ENCODE measurements at regions not wholly inside any gene's neighbourhood (a gene's known extent, or its start where the extent isn't known, plus 50 kb on each side); places are given as distances from the start of the nearest gene placed in this dataset.

DNA sequence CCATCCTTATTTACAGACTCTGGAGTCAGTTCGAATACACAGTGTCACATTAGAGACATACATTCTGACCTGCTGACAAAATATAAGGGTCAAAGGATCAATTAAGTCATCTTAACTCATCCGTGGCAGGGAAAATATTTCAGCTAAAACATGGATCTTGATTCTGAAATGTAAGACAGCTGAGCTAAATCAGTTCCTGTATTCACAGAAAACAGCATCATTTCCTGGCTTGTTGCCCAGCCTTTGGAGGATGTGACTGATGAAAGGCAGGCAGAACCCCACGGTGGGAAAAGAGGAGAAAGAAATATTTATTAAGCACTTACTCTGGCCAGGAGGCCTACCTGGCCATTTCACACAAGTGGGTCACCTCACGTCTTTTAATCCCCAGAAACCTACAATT, 101.9 kb downstream of the GAS2L3 start:
- peak in 5 of 10 donors; percentile 12 to 39 (median 22) for DNase-seq
- intact Hi-C loops (cut with DNase I), result no loop called here

DNA sequence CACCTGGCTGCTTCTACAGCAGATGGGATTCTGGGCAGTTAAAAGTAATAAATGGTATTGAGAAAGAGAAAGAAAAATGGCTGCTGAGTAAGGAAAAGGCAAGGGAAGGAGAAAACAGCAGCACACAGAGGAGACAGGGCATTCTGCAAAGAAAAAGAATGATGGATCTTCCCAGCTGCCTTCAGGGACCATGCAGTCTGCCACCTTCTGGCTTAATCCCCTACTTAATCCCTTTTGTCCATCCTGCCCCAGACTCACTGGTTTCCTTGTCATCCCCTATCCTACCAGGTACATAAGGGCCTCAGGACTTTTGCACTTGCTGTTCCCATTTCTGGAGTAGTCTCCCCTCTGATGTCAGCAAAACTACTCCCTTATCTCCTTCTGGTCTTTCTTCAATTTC, 107.6 kb downstream of the GAS2L3 start:
- DNase-seq, result no peak
- intact Hi-C loops (cut with DNase I), result no loop called here

GRCh38 chr12:100682178-100682577, 108.7 kb downstream of the GAS2L3 start:
- intact Hi-C loops (cut with DNase I), result no loop called here
- DNase-seq, result no peak

DNA sequence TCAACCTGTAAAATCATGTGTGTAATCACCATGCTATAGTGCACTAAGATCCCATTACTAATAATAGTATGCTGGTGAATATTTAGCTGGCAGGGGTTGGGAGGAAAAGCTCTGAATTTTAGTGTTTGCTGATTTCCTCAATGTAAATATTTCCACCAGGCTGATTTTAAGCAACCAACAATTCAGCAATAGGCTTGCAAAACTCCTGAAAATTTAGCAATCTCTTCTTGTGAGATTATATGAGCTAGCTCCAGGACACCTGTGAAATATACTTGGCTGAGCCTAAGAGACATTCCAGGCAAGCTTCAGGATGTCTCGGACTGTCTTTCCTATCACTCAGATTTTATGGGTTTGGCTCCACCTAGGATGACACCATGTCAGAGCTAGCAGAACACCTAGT, 106.9 kb upstream of the ANO4 start:
- no peak for DNase-seq
- intact Hi-C loops (cut with DNase I), result no loop called here

DNA sequence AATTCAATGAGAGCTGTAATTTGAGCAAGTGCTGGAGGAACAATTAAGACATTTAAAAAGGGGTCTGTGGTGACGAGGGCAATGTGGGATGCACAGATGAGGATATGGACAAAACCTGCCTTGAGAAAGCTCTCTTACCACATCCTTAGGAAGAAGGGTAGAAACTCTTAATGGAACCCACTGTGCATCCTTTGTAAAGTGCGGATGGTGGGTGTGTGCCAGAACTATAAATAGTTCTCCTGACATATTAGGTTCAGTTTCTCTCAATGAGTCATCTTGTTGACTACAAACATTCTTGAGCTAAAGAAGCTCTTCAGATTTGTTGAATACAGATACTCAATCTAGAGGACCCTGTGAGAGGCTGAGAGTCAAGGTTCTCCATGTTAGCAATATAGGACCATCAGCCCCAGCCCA, 106.1 kb upstream of the ANO4 start:
- DNase-seq, result no peak
- intact Hi-C loops (cut with DNase I), result no loop called here

DNA sequence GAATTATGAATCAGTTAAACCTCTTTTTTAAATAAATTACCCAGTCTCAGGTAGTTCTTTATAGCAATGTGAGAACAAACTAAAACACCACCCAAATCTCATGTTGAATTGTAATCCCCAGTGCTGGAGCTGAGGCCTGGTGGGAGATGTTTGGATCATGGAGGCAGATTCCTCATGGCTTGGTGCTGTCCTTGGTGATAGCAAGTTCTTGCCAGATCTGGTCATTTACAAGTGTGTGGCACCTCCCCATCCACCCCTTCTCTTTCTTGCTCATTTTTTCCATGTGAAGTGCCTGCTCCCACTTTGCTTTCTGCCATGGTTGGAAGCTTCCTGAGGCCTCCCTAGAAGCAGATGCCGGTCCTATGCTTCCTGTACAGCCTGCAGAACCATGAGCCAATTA, 102.1 kb upstream of the ANO4 start:
- intact Hi-C loops (cut with DNase I), result no loop called here

GRCh38 chr12:100698518-100698917, 96.1 kb upstream of the ANO4 start:
- DNase-seq, result no peak
- intact Hi-C loops (cut with DNase I), result no loop called here

More for the DNA sequence above, 102.1 kb upstream of the ANO4 start:
- DNase-seq, result no peak

DNA sequence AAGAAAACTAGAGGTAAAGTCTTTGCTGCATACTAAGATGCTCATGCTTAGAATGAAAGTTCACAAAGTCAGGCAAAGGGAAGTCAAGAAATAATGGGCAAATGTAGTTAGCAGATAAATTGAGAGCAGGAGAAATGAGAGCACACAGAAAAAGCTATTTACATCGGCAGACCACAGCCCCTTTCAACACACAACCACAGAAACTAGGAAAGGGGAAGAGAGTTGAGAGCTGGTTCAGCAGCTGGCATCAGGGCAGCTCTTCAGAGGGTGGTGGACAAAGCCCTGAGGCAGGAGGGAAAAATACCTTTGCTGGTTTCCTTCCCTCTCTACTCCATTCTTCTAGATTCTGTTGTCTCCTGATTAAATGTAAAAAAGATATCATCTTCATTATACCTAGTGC, 95.4 kb upstream of the ANO4 start:
- DNase-seq, result no peak

GRCh38 chr12:100703337-100703736, 91.2 kb upstream of the ANO4 start:
- DNase-seq, result no peak
- intact Hi-C loops (cut with DNase I), result no loop called here

More for the DNA sequence above, 95.4 kb upstream of the ANO4 start:
- intact Hi-C loops (cut with DNase I), result no loop called here

GRCh38 chr12:100703868-100704267, 90.7 kb upstream of the ANO4 start:
- DNase-seq, result no peak
- intact Hi-C loops (cut with DNase I), result no loop called here

DNA sequence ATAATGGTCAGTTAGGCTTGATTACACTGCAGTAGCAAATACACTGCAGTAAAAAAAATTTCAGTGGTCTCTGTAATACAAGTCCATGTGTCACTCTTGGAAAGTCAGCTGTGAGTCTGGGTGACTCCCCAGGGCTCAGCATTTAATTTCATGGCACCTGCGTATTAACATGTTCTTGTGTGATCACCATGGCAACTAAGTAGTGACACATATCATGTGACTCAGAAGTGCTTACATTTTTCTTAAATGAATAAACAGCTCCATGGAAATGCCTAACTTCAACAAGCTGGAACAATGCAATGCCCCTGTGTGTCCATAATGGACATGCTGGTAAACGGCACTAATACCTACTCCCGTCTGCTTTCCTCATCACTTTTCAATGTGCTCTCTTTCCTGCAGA, 88.5 kb upstream of the ANO4 start:
- no peak for DNase-seq
- intact Hi-C loops (cut with DNase I), result no loop called here

GRCh38 chr12:100708591-100708990, 86.0 kb upstream of the ANO4 start:
- no peak for DNase-seq
- intact Hi-C loops (cut with DNase I), result no loop called here

GRCh38 chr12:100715976-100716944, 78.3 kb upstream of the ANO4 start:
- intact Hi-C loops (cut with DNase I), result no loop called here
- peak in 1 of 10 donors; percentile 60 for DNase-seq

DNA sequence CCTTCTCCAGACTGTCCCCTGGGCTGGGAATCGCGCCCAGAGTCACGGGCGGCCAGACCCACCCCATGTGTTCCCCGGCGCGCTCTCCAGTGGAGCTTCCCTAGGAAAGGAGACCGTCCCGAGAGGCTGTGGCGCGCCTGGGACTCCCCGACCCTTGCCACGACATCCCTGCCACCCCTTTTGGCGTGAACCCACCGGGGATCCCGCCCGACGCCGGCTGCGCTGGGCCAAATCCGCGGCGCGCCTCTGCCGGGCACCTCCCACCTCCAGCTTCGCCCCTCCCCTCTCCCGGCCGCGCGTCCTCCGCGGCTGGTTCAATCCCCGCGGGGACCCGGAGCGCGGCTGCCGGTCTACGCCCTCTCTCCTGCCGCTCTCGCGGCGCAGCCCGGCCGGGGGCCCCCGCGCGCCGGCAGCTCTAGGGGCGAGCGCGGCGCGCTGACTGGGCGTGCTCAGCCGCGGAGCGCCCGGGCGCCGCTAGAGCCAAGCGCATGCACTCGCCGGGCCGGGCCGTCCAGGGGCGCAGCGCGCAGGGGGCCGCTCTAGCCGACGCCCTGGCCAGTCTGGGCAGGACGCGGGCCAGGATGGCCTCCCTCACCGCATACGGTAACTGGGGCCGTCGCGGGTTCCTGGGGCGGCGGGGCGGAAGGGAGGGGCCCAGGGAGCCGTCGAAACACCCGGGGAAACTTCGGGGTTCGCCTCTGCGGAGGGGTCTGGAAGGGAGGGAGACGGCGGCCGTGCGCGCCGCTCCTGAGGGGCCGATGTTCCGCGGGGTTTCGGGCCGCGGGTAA, 77.4 kb upstream of the ANO4 start:
- DNase-seq, result peak in 1 of 10 donors; percentile 67
- intact Hi-C loops (cut with DNase I), result no loop called here

DNA sequence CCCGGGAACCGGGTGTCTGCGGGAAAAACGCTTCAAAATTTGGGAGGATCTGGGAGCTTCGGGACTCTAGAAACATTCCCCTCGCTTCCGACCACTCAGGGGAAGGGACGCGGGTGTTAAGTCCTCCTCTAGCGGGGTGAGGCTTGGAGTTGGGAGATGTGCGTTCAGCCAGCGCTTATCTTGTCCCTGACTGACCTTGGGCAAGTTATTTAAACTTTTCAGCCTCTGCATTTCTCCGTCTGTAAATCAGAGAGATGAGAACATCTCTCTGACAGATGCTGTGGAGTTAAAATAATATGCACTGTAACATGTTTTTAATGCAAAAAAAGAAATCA, 76.9 kb upstream of the ANO4 start:
- no peak for DNase-seq
- intact Hi-C loops (cut with DNase I), result no loop called here

DNA sequence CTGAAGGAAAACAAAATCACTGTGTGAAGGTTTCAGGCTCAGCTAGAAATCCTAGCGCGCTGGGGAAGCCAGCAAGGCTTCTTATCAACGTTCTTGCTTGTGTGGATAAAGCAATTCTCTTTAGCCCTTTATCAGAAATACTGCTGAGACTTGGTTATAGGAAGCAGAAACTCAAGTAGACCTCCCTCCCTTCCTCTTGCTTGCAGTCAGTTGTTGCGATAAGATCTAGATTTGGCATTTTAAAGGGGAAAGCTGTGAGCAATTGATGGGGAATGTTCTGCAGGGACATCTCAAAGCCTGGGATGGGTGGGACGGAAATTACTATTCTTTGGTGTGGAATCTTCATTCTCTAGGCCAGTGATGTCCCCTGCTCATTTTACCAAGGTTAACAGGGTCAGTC, 76.4 kb upstream of the ANO4 start:
- intact Hi-C loops (cut with DNase I), result no loop called here
- no peak for DNase-seq

DNA sequence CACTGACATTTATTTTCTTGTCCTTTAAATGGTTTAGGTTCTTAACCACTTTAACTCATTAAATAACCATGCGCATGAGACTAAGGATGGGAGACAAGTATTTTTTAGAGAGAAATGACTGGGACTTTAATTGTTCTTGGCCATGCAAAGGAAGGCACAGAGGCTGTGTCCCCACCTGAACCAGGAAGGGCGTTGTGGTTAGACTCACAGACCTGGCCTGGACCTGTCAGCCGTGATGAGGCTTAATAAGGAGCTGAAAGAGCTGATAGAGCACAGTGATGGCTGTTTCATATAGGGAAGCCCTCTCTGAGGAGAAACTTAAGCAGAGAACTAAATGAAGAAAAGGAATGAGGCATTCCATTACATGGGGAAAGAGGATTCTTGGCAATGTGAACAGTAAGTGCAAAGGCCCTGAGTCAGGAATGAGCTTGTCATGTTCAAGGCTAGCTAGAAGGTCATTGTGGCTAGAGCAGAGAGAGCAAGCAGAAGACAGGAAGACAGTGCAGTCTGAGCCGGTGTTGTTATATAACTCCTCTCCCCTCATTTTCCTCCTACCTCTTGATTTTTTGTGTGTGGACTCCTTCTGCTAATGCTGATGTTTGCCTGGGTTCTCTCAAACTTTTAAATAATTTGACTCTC, 74.4 kb upstream of the ANO4 start:
- intact Hi-C loops (cut with DNase I), result no loop called here
- no peak for DNase-seq

DNA sequence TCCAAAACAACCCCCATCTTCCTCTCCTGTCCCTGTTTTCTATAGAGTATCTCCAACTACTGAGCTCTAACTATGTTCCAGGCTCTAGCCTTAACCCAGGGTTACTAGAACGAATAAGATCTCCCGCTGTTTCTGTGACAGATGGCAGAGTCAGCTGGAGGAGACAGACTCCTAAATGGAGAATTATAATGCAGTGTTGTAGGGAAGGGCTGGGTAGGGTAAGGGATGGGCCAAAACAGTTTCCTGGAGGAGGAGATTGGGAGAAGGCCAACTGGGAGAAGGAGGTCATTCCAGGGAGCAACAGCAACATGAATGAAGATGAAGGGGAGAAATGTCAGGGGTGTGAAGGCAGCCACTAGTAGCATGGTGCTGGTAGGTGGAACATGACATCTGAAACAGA, 73.4 kb upstream of the ANO4 start:
- DNase-seq, result no peak
- intact Hi-C loops (cut with DNase I), result no loop called here

DNA sequence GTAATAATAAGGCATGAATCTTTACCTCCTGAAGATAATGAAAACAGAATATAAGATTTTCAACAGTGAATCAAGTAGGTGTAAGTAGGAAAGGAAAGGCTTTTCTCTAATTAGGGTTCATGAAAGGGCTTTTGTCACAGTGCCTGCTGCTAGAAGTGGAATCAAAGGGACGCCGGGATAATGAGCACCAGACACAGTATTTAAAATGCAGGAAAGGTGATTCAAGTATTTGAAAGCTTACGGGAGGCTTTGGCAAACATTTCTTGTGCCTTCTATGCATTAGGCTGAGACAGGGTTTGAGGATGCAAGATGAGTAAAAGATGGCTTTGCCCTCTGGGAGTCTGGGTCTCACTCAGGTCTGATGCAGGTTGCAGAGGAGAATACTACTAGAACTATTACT, 70.5 kb upstream of the ANO4 start:
- intact Hi-C loops (cut with DNase I), result no loop called here
- DNase-seq, result no peak

DNA sequence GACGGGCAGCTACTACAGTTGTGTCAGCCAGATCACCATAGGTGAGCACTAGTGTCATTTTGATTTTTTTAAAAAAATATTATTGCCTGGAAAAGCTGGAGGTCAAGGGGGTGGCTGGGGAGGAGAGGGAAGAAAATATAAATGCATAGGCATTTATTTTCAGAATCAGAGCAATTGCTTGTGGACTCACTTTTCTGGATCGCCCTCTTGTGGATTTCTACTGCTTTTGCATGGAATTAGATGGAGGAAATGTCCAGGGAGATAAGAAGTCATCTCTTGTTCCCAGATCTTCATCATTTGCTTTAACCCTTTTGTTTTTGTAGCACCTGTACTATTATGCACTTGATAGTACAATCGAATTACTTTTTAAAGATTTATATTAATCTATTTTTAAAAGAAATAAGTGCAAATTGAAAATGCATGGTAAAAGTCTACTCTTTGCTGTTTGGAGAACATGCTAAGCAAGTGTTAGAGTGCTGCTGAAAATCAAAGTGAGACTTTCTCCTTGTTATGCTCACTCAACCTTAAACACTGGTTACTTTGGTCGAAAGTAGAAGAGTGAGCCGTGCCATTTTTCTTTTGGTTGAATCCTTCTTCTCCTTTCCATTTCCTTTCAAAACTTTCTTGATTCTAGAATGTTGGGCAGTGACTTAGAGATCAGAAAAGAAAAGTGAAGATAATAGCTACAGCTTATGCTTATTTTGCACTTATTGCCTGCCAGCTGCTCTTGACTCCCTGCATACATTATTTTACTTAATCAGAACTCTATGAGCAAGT, 60.6 kb upstream of the ANO4 start:
- intact Hi-C loops (cut with DNase I), result loop anchor here (10.0 kb wide), 1 partner anchor 499 kb away; no protein-coding TSS in a partner anchor
- DNase-seq, result no peak
